ENCODE measurements at regions not wholly inside any gene's neighbourhood (a gene's known extent, or its start where the extent isn't known, plus 50 kb on each side); places are given as distances from the start of the nearest gene placed in this dataset.
"Not testable (repeated sequence)": the region's sequence is repeated elsewhere in the genome, so short reads cannot be mapped to it uniquely, and the experiment has no call there.

DNA sequence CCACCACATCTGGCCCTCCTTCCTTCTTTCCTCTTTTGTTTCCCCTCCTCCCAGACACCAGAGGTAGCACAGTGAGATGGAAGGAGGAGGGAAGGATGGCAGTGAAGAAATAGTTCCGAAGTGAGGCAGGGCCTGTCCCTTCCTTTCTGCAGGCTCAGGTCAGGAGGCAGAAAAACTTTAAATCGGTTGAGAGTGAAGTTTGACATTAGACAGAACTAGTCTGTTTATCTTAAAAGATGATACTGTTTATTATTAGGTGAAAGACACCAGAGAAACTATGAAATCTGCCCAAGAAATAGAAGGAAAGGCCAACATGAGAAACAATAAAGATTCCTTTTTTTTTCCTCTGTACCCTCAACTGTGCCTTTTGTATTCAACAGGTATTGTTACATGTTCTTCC lies 670.3 kb downstream of the UTRN start:
- peaks cover 4% of the 10 kb centered on the region; the same call in 1 of the 2 replicates for H3K9me3 ChIP-seq (ENCODE audit: insufficient read depth, low read length)
- H3K4me3 ChIP-seq (ENCODE audit: insufficient read length, low read depth): no peak overlapping the region
- TF ChIP-seq YY1 (IDR thresholded peaks at IDR 0.05; ENCODE audit: insufficient read depth, insufficient read length) (no peak), ZNF274 (IDR thresholded peaks at IDR 0.05; ENCODE audit: low read depth, low read length) (no peak), SUZ12 (IDR thresholded peaks at IDR 0.05; ENCODE audit: extremely low read depth, insufficient read depth, insufficient read length) (no peak)
- H3K4me1 ChIP-seq (ENCODE audit: insufficient read depth, insufficient read length): peaks cover 2% of the 10 kb centered on the region
- H3K9ac ChIP-seq (ENCODE audit: insufficient read length, low read depth): no peak overlapping the region
- DNase-seq (ENCODE audit: low read depth, low spot score): no peak
- no peaks in the 10 kb centered on the region for H3K27me3 ChIP-seq (ENCODE audit: insufficient read depth, insufficient read length)
- no peaks in the 10 kb centered on the region for H3K36me3 ChIP-seq (ENCODE audit: insufficient read depth, insufficient read length, low read length)

- DNase-seq (ENCODE audit: low read depth, low spot score): no peak
- TF ChIP-seq ZNF274 (IDR thresholded peaks at IDR 0.05; ENCODE audit: low read depth, low read length) (no peak), SUZ12 (IDR thresholded peaks at IDR 0.05; ENCODE audit: extremely low read depth, insufficient read depth, insufficient read length) (no peak)
- no peak overlapping the region for H3K9ac ChIP-seq (ENCODE audit: insufficient read length, low read depth)
- H3K4me3 ChIP-seq (ENCODE audit: insufficient read length, low read depth): no peak overlapping the region
- no peaks in the 10 kb centered on the region for H3K27me3 ChIP-seq (ENCODE audit: insufficient read depth, insufficient read length)
- peaks cover 2% of the 10 kb centered on the region for H3K4me1 ChIP-seq (ENCODE audit: insufficient read depth, insufficient read length)
- H3K36me3 ChIP-seq (ENCODE audit: insufficient read depth, insufficient read length, low read length): no peaks in the 10 kb centered on the region
- H3K9me3 ChIP-seq (ENCODE audit: insufficient read depth, low read length): peaks cover 4% of the 10 kb centered on the region; the same call in 1 of the 2 replicates
Measured at GRCh38 chr6:144955859-144956258, 670.7 kb downstream of the UTRN start.

GRCh38 chr6:144956697-144957096 lies 671.6 kb downstream of the UTRN start:
- H3K9ac ChIP-seq (ENCODE audit: insufficient read length, low read depth); DNase-seq (ENCODE audit: low read depth, low spot score); H3K4me3 ChIP-seq (ENCODE audit: insufficient read length, low read depth); H3K36me3 ChIP-seq (ENCODE audit: insufficient read depth, insufficient read length, low read length); H3K4me1 ChIP-seq (ENCODE audit: insufficient read depth, insufficient read length); H3K27me3 ChIP-seq (ENCODE audit: insufficient read depth, insufficient read length); H3K9me3 ChIP-seq (ENCODE audit: insufficient read depth, low read length): not testable (repeated sequence)

- Histone ChIP-seq H3K9me3 (ENCODE audit: insufficient read depth, low read length) (peaks cover 4% of the 10 kb centered on the region; the same call in 1 of the 2 replicates), H3K9ac (ENCODE audit: insufficient read length, low read depth) (no peak overlapping the region), H3K4me1 (ENCODE audit: insufficient read depth, insufficient read length) (peaks cover 2% of the 10 kb centered on the region), H3K36me3 (ENCODE audit: insufficient read depth, insufficient read length, low read length) (no peaks in the 10 kb centered on the region), H3K27me3 (ENCODE audit: insufficient read depth, insufficient read length) (no peaks in the 10 kb centered on the region), H3K4me3 (ENCODE audit: insufficient read length, low read depth) (no peak overlapping the region)
- DNase-seq (ENCODE audit: low read depth, low spot score): no peak
- TF ChIP-seq YY1 (IDR thresholded peaks at IDR 0.05; ENCODE audit: insufficient read depth, insufficient read length) (no peak), SUZ12 (IDR thresholded peaks at IDR 0.05; ENCODE audit: extremely low read depth, insufficient read depth, insufficient read length) (no peak), ZNF274 (IDR thresholded peaks at IDR 0.05; ENCODE audit: low read depth, low read length) (no peak)
Measured at GRCh38 chr6:144957236-144957937, 672.3 kb downstream of the UTRN start.

- peaks cover 13% of the 10 kb centered on the region for H3K9me3 ChIP-seq (ENCODE audit: insufficient read depth, low read length)
- H3K4me1 ChIP-seq (ENCODE audit: insufficient read depth, insufficient read length): no peaks in the 10 kb centered on the region
- no peaks in the 10 kb centered on the region for H3K36me3 ChIP-seq (ENCODE audit: insufficient read depth, insufficient read length, low read length)
- H3K9ac ChIP-seq (ENCODE audit: insufficient read length, low read depth): no peak overlapping the region
- H3K4me3 ChIP-seq (ENCODE audit: insufficient read length, low read depth): no peak overlapping the region
- H3K27me3 ChIP-seq (ENCODE audit: insufficient read depth, insufficient read length): no peaks in the 10 kb centered on the region
- no peak for DNase-seq (ENCODE audit: low read depth, low spot score)
- TF ChIP-seq ZNF274 (IDR thresholded peaks at IDR 0.05; ENCODE audit: low read depth, low read length) (no peak), SUZ12 (IDR thresholded peaks at IDR 0.05; ENCODE audit: extremely low read depth, insufficient read depth, insufficient read length) (no peak), YY1 (IDR thresholded peaks at IDR 0.05; ENCODE audit: insufficient read depth, insufficient read length) (no peak)
Measured at GRCh38 chr6:144969154-144969553, 684.0 kb downstream of the UTRN start.

- Histone ChIP-seq H3K4me3 (ENCODE audit: insufficient read length, low read depth) (no peak overlapping the region), H3K9ac (ENCODE audit: insufficient read length, low read depth) (no peak overlapping the region), H3K9me3 (ENCODE audit: insufficient read depth, low read length) (peaks cover 13% of the 10 kb centered on the region), H3K36me3 (ENCODE audit: insufficient read depth, insufficient read length, low read length) (no peaks in the 10 kb centered on the region), H3K27me3 (ENCODE audit: insufficient read depth, insufficient read length) (no peaks in the 10 kb centered on the region), H3K4me1 (ENCODE audit: insufficient read depth, insufficient read length) (no peaks in the 10 kb centered on the region)
- DNase-seq (ENCODE audit: low read depth, low spot score): no peak
- no peak for TF ChIP-seq ZNF274 (IDR thresholded peaks at IDR 0.05; ENCODE audit: low read depth, low read length)
Measured at GRCh38 chr6:144969602-144970272, 684.6 kb downstream of the UTRN start.

- not testable (repeated sequence) for H3K9ac ChIP-seq (ENCODE audit: insufficient read length, low read depth)
Measured at GRCh38 chr6:144977250-144977864, 692.2 kb downstream of the UTRN start.

More at GRCh38 chr6:144977250-144977864, 692.2 kb downstream of the UTRN start:
- DNase-seq (ENCODE audit: low read depth, low spot score): peak; percentile 54
- not testable (repeated sequence) for H3K4me1 ChIP-seq (ENCODE audit: insufficient read depth, insufficient read length); H3K9me3 ChIP-seq (ENCODE audit: insufficient read depth, low read length); H3K27me3 ChIP-seq (ENCODE audit: insufficient read depth, insufficient read length); H3K4me3 ChIP-seq (ENCODE audit: insufficient read length, low read depth); H3K36me3 ChIP-seq (ENCODE audit: insufficient read depth, insufficient read length, low read length)

Measured in NT2/D1 (cell line).